OCI-LY7 (cell line): ENCODE measurements at regions not wholly inside any gene's neighbourhood (a gene's known extent, or its start where the extent isn't known, plus 50 kb on each side); places are given as distances from the start of the nearest gene placed in this dataset.

Source experiments
- CTCF ChIP-seq: fragments of 200-600 bp; sonication (generic); conservative IDR thresholded peaks from 2 replicates; pipeline ENCODE4 v1.5.1; 2014; ENCODE audit warnings: mild to moderate bottlenecking, antibody characterized with exemption, low read length, moderate library complexity, mixed read lengths
- EZH2phosphoT487 ChIP-seq: fragments of 200-600 bp; sonication (generic); IDR thresholded peaks from 2 replicates; pipeline ENCODE4 v1.6.1; 2018; ENCODE audit warnings: low read depth, borderline replicate concordance, mild to moderate bottlenecking, mixed run types, antibody characterized with exemption, low read length, moderate library complexity, mixed read lengths

- no peak for TF ChIP-seq CTCF
- no peak for TF ChIP-seq EZH2phosphoT487
Observed at GRCh38 chr4:61003301-61003700, 196.8 kb upstream of the ADGRL3 start.
